Activated naive CD8-positive, alpha-beta T cell (primary cell): ENCODE measurements at regions not wholly inside any gene's neighbourhood (a gene's known extent, or its start where the extent isn't known, plus 50 kb on each side); places are given as distances from the start of the nearest gene placed in this dataset.

ENCODE experiments used
- H3K27ac Mint-ChIP-seq: one replicate; pipeline ENCODE4 v1.8.0; 2021; ENCODE audit warnings: mixed read lengths
- H3K27me3 Mint-ChIP-seq: one replicate; pipeline ENCODE4 v1.8.0; 2021; ENCODE audit warnings: mixed read lengths
- H3K36me3 Mint-ChIP-seq: one replicate; pipeline ENCODE4 v1.8.0; 2021; ENCODE audit warnings: mixed read lengths
- H3K4me1 Mint-ChIP-seq: one replicate; pipeline ENCODE4 v1.8.0; 2021; ENCODE audit warnings: low read depth, mixed read lengths
- H3K4me3 Mint-ChIP-seq: one replicate; pipeline ENCODE4 v1.8.0; 2021; ENCODE audit warnings: mild to moderate bottlenecking, mixed read lengths
- H3K9me3 Mint-ChIP-seq: one replicate; pipeline ENCODE4 v1.8.0; 2021; ENCODE audit warnings: low read depth, mixed read lengths

DNA sequence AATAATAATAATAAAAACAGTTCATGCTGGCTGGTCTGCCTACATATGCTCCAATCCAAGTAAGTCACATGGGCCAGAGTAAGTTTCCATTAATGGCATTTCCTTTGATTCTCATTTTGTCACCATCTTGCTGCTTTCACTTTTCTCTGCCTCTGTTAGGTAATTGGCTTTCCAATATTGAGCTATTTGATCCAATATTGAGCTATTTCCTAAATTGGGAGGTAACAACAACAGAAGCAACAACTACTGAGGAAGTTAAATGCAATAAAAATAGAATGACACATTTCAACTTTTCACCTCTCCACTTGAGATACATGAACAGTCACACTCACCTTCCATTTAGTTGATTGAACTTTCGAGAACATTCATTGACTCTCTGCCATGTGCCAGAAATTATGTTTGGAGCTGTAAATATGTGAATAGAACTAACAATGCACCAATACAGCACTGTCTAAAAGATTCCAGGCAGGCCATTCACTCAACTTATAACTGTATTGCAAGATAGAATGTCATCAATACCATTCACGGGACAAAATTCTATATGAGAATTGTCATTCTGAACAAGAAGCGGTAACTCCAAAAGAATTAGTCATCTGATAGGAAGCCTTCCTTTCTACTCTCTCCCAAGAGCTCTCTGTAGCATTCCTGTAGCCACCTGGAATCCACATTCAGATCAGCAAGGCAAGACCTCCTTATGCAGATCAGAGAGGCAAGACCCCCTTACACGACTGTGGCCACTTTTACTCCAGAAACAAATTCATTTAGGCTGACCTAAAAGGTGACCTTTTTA lies 136.4 kb downstream of the PHLDA1 start:
- no peaks in the 10 kb centered on the region for H3K36me3 Mint-ChIP-seq
- H3K4me3 Mint-ChIP-seq, result no peak overlapping the region
- no peaks in the 10 kb centered on the region for H3K4me1 Mint-ChIP-seq
- H3K27ac Mint-ChIP-seq, result no peak overlapping the region
- no peaks in the 10 kb centered on the region for H3K9me3 Mint-ChIP-seq
- H3K27me3 Mint-ChIP-seq, result no peaks in the 10 kb centered on the region

GRCh38 chr12:75893765-75894164 lies 137.8 kb downstream of the PHLDA1 start:
- Mint-ChIP-seq H3K4me1 (no peaks in the 10 kb centered on the region), H3K27me3 (no peaks in the 10 kb centered on the region), H3K36me3 (no peaks in the 10 kb centered on the region), H3K27ac (no peak overlapping the region), H3K9me3 (no peaks in the 10 kb centered on the region), H3K4me3 (no peak overlapping the region)

DNA sequence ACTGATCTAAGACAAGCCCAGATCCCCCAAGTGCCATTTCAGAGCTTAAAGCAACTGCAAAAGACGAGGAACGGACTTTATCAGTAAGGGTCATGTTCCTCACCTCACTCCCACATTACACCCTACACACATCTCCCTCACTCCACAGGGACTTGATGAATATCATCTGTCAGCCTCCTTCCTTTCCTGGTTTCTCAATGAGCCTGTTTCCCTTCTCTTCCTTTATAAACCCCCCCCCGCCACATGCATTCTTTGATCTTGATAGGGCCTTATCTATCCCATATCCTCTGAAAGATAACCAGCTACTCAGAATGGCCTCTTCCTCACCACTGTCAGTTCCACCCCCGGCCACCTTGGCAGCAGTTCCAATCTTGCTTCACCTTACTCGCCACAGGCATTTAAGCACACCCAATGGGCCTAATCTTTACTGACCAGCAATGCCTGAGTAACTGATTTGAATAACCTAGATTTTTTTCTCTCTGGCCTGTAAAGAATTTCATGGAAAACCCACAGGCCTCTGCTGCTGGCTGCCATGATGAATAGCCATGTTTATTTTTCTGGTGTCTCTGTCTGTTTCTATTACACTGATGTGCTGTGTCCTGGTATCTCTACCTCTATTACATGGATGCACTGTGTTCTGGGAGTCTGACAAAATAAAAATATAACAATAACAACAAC lies 138.7 kb downstream of the PHLDA1 start:
- Mint-ChIP-seq H3K4me3 (no peak overlapping the region), H3K36me3 (no peaks in the 10 kb centered on the region), H3K9me3 (no peaks in the 10 kb centered on the region), H3K27ac (no peak overlapping the region), H3K4me1 (no peaks in the 10 kb centered on the region), H3K27me3 (no peaks in the 10 kb centered on the region)

DNA sequence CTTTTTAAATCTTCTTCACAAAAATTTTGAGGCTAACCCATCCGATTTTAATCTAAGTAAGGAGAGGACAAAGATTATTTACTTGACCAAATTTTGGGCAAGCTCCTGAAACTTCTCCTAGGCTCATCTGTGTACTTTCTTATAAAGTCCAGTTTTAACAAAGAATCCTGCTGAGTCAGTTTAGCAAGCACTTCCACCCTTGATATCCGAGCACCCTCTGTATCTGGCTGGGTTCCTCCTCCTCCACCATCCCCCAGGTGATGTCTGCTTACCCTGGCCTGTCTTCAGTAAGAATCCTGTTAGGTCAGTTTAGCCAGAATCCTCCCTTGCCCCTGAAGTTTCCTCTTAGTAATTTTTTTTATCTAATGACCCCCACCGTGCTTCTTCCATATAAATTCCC lies 140.5 kb downstream of the PHLDA1 start:
- H3K36me3 Mint-ChIP-seq, result no peaks in the 10 kb centered on the region
- H3K9me3 Mint-ChIP-seq, result no peaks in the 10 kb centered on the region
- H3K4me1 Mint-ChIP-seq, result no peaks in the 10 kb centered on the region
- no peak overlapping the region for H3K4me3 Mint-ChIP-seq
- H3K27ac Mint-ChIP-seq, result no peak overlapping the region
- no peaks in the 10 kb centered on the region for H3K27me3 Mint-ChIP-seq

DNA sequence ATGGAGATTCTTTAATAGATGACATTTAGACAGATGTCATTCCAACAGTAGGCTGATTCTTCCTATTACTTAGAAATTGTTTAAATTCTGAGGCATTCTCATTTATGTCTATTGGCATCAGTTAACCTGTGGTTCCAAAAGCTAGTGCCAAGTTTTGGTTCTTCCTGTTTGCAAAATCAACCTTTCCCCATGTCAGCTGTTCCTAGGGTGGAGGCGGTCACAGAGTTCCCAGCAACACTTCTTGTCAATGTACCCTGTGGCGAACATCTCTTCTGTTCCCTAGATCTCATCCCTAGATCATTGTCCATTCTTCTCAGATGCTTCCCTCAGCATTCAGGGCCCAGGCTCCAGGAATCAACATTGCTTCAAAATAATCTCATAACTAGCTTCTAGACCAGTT lies 140.9 kb downstream of the PHLDA1 start:
- no peaks in the 10 kb centered on the region for H3K27me3 Mint-ChIP-seq
- no peaks in the 10 kb centered on the region for H3K9me3 Mint-ChIP-seq
- H3K4me1 Mint-ChIP-seq, result no peaks in the 10 kb centered on the region
- no peaks in the 10 kb centered on the region for H3K36me3 Mint-ChIP-seq
- H3K4me3 Mint-ChIP-seq, result no peak overlapping the region
- no peak overlapping the region for H3K27ac Mint-ChIP-seq

GRCh38 chr12:75890141-75890540 lies 141.4 kb downstream of the PHLDA1 start:
- Mint-ChIP-seq H3K27me3 (no peaks in the 10 kb centered on the region), H3K27ac (no peak overlapping the region), H3K36me3 (no peaks in the 10 kb centered on the region), H3K9me3 (no peaks in the 10 kb centered on the region), H3K4me3 (no peak overlapping the region), H3K4me1 (no peaks in the 10 kb centered on the region)

- no peaks in the 10 kb centered on the region for H3K27me3 Mint-ChIP-seq
- no peak overlapping the region for H3K4me3 Mint-ChIP-seq
- H3K36me3 Mint-ChIP-seq, result no peaks in the 10 kb centered on the region
- H3K9me3 Mint-ChIP-seq, result no peaks in the 10 kb centered on the region
- H3K4me1 Mint-ChIP-seq, result no peaks in the 10 kb centered on the region
- no peak overlapping the region for H3K27ac Mint-ChIP-seq
These were observed 142.5 kb downstream of the PHLDA1 start for GRCh38 chr12:75888874-75889613.

- H3K4me1 Mint-ChIP-seq, result no peaks in the 10 kb centered on the region
- no peaks in the 10 kb centered on the region for H3K27me3 Mint-ChIP-seq
- H3K36me3 Mint-ChIP-seq, result no peaks in the 10 kb centered on the region
- no peak overlapping the region for H3K27ac Mint-ChIP-seq
- no peaks in the 10 kb centered on the region for H3K9me3 Mint-ChIP-seq
- H3K4me3 Mint-ChIP-seq, result no peak overlapping the region
These were observed 143.2 kb downstream of the PHLDA1 start for GRCh38 chr12:75888399-75888798.

DNA sequence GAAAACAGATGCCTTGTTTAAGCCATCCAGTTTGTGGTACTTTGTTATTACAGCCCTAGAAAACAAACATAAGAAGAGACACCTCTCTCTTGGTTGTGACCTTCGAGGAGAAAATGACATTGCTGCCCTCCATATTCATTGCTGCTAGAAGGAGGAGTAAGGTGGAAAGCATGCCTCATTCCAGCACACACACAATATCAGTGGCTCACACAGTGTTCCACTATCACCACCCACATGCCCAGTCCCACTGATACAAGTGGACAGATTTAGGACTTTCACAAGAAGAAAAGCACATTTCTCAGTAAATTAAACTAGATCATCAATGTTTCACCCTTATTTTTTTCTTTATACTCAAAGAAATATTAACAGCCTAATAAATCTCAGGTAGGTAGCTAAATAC lies 143.6 kb downstream of the PHLDA1 start:
- H3K4me1 Mint-ChIP-seq, result no peaks in the 10 kb centered on the region
- no peaks in the 10 kb centered on the region for H3K27me3 Mint-ChIP-seq
- H3K4me3 Mint-ChIP-seq, result no peak overlapping the region
- H3K9me3 Mint-ChIP-seq, result no peaks in the 10 kb centered on the region
- no peak overlapping the region for H3K27ac Mint-ChIP-seq
- H3K36me3 Mint-ChIP-seq, result no peaks in the 10 kb centered on the region

GRCh38 chr12:75884465-75884985 lies 147.1 kb downstream of the PHLDA1 start:
- no peaks in the 10 kb centered on the region for H3K4me1 Mint-ChIP-seq
- H3K27me3 Mint-ChIP-seq, result peaks cover 4% of the 10 kb centered on the region
- no peaks in the 10 kb centered on the region for H3K9me3 Mint-ChIP-seq
- H3K4me3 Mint-ChIP-seq, result no peak overlapping the region
- H3K36me3 Mint-ChIP-seq, result no peaks in the 10 kb centered on the region
- H3K27ac Mint-ChIP-seq, result no peak overlapping the region

DNA sequence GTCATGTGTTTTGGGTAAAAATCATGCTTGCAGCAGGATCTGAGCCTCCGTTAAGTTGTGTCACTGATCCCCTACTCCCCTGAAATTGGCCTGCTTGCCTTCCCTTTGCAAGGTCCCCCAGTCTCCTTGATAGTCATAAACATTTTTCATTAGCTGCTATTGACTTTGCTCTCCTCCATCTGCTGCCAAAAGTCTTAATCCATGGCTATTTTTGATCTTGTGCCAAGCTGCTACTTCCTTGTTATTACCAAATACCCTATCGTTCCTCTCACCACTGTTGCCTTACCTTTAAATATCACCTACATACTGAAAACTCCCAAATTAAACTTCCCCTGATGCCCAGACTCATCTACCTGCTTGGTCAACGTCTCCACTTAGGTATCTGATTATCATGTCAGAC lies 148.3 kb downstream of the PHLDA1 start:
- no peak overlapping the region for H3K27ac Mint-ChIP-seq
- no peaks in the 10 kb centered on the region for H3K36me3 Mint-ChIP-seq
- peaks cover 4% of the 10 kb centered on the region for H3K27me3 Mint-ChIP-seq
- no peaks in the 10 kb centered on the region for H3K9me3 Mint-ChIP-seq
- no peak overlapping the region for H3K4me3 Mint-ChIP-seq
- H3K4me1 Mint-ChIP-seq, result peaks cover 2% of the 10 kb centered on the region

GRCh38 chr12:75882421-75882820 lies 149.2 kb downstream of the PHLDA1 start:
- Mint-ChIP-seq H3K4me1 (peaks cover 11% of the 10 kb centered on the region), H3K9me3 (no peaks in the 10 kb centered on the region), H3K27ac (no peak overlapping the region), H3K4me3 (no peak overlapping the region), H3K36me3 (no peaks in the 10 kb centered on the region), H3K27me3 (peaks cover 4% of the 10 kb centered on the region)

DNA sequence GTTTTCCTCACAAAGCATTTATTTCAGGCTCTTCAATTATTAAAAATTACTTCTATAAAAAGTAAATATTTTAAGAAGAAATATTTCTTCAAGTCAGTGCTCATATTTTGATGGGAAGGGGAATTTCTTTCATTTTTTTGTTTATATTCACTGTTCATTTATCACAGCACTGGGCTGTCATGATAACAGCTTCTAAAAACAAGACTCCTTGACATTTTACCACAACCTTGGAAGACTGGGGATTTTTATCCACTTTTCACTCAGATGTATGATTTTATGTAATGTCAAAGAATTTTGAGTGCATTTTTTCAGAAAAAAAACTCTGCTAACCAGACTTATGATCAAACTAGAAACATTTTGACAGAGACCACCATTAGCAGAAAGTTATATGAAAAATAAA lies 149.7 kb downstream of the PHLDA1 start:
- Mint-ChIP-seq H3K27ac (no peak overlapping the region), H3K36me3 (no peaks in the 10 kb centered on the region), H3K27me3 (peaks cover 4% of the 10 kb centered on the region), H3K4me1 (peaks cover 16% of the 10 kb centered on the region), H3K9me3 (no peaks in the 10 kb centered on the region), H3K4me3 (no peak overlapping the region)

DNA sequence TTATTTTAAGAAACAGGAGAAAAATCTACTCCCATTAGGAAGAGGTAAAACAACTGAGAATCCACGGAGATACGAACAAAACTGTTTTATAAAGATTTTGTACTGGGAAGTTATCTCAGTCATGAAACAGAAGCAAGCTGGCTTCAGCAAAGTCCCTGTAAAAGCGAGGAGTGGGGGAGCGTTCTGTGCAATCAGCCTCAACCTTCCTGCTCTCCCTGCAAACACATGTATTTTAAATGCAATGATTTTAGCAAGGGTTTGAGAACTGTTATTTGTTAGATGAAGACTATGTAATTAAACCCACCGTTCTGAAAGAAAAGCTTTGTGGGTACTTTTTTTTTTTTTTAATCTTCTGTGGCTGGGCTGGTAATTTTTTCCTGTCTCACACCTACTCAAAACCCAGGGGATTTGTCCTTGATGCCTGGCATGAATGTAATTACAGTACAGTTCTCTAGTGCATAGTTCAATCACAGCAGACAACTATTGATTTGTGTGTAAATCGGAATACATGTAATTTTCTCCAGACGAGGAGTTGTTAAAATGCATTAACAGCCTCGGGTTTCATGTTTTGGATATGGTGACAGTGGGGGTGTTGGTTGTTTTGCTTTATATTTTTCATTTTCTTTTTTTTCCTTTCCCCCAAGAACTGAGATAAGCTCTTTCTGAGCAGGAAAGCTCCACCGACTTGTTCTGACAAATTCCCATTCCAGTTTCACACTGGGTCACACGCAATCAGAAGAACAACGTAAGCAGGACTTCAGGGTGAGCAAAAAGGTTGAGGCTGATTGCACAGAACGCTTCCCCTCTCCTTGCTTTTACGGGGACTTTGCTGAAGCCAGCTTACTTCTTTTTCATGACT lies 153.6 kb downstream of the PHLDA1 start:
- Mint-ChIP-seq H3K9me3 (peaks cover 5% of the 10 kb centered on the region), H3K4me3 (no peak overlapping the region), H3K4me1 (peaks cover 23% of the 10 kb centered on the region), H3K36me3 (no peaks in the 10 kb centered on the region), H3K27ac (no peak overlapping the region), H3K27me3 (peaks cover 10% of the 10 kb centered on the region)
